PC-3 (cell line): ENCODE measurements at regions not wholly inside any gene's neighbourhood (a gene's known extent, or its start where the extent isn't known, plus 50 kb on each side); places are given as distances from the start of the nearest gene placed in this dataset.

ENCODE experiments used
- CTCF ChIP-seq: fragments of 300-600 bp; sonication (generic); conservative IDR thresholded peaks from 2 replicates; pipeline ENCODE4 v1.5.1; 2017; ENCODE audit warnings: antibody characterized with exemption, low read depth, mild to moderate bottlenecking, low read length
- EZH2phosphoT487 ChIP-seq: fragments of 300-600 bp; sonication (generic); IDR thresholded peaks from 2 replicates; pipeline ENCODE4 v1.6.1; 2018; ENCODE audit warnings: mild to moderate bottlenecking, antibody characterized with exemption, low read length, borderline replicate concordance

GRCh38 chr9:81804306-81804705, 115.0 kb upstream of the TLE1 start:
- TF ChIP-seq EZH2phosphoT487 (no peak), CTCF (no peak)
